GM19397 (cell line): ENCODE measurements at regions not wholly inside any gene's neighbourhood (a gene's known extent, or its start where the extent isn't known, plus 50 kb on each side); places are given as distances from the start of the nearest gene placed in this dataset.
"Not testable (repeated sequence)": the region's sequence is repeated elsewhere in the genome, so short reads cannot be mapped to it uniquely, and the experiment has no call there.

Source experiments
- ATAC-seq: cut with Tn5 transposase; IDR thresholded peaks from one replicate; pipeline ENCODE4 v1.9.1; 2021; ENCODE audit warnings: mild to moderate bottlenecking, moderate library complexity; ENCODE audit not compliant: unreplicated experiment

- no peak for ATAC-seq
Measured at GRCh38 chr7:126016722-126017121, 1087.1 kb upstream of the POT1 start.

GRCh38 chr7:126005064-126005463 lies 1075.4 kb upstream of the POT1 start:
- ATAC-seq = no peak

- ATAC-seq = no peak
Measured at GRCh38 chr7:126001349-126001748, 1071.7 kb upstream of the POT1 start.

- ATAC-seq = no peak
Measured at GRCh38 chr7:125984795-125985194, 1055.2 kb upstream of the POT1 start.

DNA sequence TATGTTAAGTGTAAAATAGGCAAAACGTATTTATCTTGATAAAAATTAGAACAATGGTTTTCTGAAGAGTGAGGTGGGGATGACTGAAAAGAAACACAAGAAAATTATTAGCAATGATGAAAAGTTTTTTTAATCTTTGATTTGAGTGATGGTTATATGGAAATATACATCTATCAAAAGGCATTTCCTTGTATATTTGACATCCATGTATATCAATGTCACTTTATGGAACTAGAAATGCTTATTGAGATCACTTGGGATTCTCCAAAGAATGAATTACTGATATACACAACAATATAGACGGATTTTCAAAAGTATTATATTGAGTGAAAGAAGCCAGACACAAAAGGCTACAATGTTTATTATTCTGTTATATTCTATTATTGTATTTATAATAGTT lies 1042.0 kb upstream of the POT1 start:
- ATAC-seq = no peak

GRCh38 chr7:125966278-125967048 lies 1036.8 kb upstream of the POT1 start:
- ATAC-seq = no peak

DNA sequence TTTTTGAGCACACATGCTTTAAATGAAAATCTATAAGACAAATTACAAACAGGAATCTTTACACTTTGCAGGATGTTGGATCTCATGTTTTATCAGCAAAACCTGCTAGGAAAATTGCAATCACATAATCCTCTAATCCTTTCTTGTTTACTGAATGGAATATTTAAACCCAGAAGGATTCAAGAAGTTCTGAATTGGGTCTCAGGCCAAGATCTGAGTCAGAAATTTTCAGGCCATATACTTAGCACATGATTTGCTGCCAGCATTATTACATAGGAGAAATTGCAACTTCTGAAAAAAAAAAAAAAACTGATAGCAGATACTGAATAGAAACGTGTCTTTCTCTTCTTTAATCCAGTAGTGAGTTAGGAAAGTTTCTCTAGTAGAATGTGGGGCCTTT lies 1005.3 kb upstream of the POT1 start:
- no peak for ATAC-seq

- no peak for ATAC-seq
Measured at GRCh38 chr7:125934539-125934938, 1004.9 kb upstream of the POT1 start.

DNA sequence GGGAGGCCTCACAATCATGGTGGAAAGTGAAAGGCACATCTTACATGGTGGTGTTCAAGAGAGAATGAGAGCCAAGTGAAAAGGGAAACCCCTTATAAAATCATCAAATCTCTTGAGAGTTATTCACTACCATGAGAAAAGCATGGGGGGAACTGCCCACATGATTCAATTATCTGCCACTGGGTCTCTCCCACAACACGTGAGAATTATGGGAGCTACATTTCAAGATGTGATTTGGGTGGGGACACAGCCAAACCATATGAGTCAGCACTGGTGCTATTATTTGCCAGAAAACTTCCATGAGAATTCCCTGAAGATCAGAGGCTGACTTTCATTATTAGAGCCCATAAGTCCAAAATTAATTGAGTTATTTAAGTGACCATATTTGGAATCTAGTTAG lies 1001.2 kb upstream of the POT1 start:
- no peak for ATAC-seq

GRCh38 chr7:125927556-125927955 lies 997.9 kb upstream of the POT1 start:
- no peak for ATAC-seq

DNA sequence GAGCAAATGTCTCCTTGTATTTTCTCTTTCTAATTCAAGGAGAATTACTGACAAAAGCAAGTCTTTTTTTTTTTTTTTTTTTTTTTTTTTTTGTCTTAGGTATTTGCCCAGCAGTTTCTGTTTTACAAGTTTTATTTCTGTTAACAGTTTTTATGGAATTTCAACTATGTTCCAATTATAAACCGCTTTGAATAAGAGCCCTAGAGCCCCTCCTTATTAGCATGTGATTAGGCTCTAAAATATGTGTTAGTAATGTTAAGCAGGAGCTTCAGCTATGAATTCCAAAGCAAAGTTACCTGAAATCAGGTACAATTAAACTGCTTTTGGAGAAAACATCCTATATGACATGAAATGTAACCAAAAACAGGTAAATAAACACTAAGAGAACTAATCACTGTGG lies 997.0 kb upstream of the POT1 start:
- no peak for ATAC-seq

- ATAC-seq = no peak
Measured at GRCh38 chr7:125924037-125924436, 994.4 kb upstream of the POT1 start.

DNA sequence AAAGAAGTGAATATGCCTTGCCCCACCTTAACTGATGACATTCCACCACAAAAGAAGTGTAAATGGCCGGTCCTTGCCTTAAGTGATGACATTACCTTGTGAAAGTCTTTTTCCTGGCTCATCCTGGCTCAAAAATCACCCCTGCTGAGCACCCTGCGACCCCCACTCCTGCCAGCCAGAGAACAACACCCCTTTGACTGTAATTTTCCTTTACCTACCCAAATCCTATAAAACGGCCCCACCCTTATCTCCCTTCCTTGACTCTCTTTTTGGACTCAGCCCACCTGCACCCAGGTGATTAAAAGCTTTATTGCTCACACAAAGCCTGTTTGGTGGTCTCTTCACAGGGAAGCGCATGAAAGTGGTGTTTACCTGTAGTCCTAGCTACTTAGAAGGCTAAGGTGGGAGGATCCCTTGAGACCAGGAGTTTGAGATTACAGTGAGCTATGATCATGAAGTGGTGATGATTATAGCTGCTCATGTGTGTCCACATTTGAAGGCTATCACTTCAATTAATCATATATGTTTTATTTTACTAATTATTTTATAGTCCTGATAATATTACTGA lies 985.8 kb upstream of the POT1 start:
- not testable (repeated sequence) for ATAC-seq

- no peak for ATAC-seq
Measured at GRCh38 chr7:125908711-125909110, 979.1 kb upstream of the POT1 start.

- no peak for ATAC-seq
Measured at GRCh38 chr7:125899577-125899976, 970.0 kb upstream of the POT1 start.

- no peak for ATAC-seq
Measured at GRCh38 chr7:125892434-125892833, 962.8 kb upstream of the POT1 start.

- ATAC-seq = no peak
Measured at GRCh38 chr7:125878988-125879387, 949.4 kb upstream of the POT1 start.

GRCh38 chr7:125878235-125878956 lies 948.8 kb upstream of the POT1 start:
- ATAC-seq = no peak

DNA sequence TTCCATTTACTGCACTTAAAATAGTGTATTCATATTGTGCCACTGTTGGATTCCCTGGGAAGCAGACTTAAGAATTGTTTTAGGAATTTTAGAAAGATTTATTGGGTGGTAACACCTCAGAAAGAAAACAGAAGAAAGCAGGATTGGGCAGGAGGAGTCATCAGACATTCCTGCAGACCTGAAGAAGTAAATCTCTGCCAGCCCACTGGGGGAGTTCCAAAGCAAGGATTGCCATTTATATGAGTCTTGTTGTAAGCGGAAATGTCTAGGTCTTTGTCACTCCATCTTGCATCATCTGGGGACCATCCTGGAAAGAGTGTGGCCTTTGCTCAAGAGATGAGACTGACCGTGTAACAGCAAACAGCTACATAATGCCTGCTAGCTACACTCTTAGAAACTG lies 947.6 kb upstream of the POT1 start:
- ATAC-seq = no peak

DNA sequence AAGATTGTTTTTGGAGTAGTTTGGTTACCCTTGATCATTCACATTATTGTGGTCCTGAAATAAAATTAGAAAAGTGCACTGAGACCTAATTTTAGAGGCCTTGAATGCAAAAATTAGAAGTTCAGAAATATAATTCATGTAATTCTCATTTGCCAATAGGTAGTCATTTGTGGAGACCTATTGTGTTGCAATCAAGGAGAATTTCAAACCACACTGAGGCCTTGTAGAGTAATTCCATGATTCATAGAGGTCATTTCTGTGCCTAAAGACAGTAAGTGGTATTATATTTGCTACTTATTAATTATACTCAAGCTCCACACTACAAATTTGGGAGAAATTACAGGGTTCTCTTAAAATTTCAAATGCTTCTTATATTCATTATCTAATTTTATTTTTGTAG lies 946.8 kb upstream of the POT1 start:
- ATAC-seq = no peak

GRCh38 chr7:125871431-125871830 lies 941.8 kb upstream of the POT1 start:
- no peak for ATAC-seq

DNA sequence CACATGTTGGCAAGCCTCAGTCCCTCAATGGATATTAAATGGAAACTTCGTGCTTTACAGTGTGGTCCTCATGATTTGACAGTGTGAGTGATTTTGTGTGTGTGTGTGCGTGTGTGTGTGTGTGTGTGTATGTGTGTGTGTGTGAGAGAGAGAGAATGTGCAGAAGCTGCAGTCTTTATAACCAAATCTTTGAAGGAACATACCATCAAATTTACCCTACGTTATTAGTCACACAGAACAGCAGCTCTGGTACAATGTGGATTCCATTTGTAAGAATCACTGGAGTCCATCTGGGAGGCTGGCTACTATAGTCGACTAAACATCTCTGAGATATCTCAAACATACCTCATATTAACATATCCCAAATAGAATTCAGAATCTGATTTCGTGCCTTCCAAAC lies 928.0 kb upstream of the POT1 start:
- no peak for ATAC-seq
